GM18951 (cell line): ENCODE measurements at regions not wholly inside any gene's neighbourhood (a gene's known extent, or its start where the extent isn't known, plus 50 kb on each side); places are given as distances from the start of the nearest gene placed in this dataset.

Source experiments
- POLR2A ChIP-seq: IDR thresholded peaks from 4 replicates; pipeline ENCODE4 v1.6.1; 2011; ENCODE audit warnings: mild to moderate bottlenecking; ENCODE audit not compliant: insufficient read length, insufficient read depth; ENCODE audit errors: extremely low read depth
- in situ Hi-C: fragments of 300-500 bp; cut with MboI; formaldehyde crosslinking; loops from one replicate; pipeline ENCODE4 v1.12.0; 2022; ENCODE audit warnings: low sequenced_read_pairs, mixed read lengths, inconsistent platforms; ENCODE audit not compliant: unreplicated experiment

- in situ Hi-C loops = no loop called here
Measured at GRCh38 chr2:192250961-192251360, 56.2 kb upstream of the TMEFF2 start.

GRCh38 chr2:192247456-192247855, 52.7 kb upstream of the TMEFF2 start:
- no peak for TF ChIP-seq POLR2A

More at GRCh38 chr2:192250961-192251360, 56.2 kb upstream of the TMEFF2 start:
- no peak for TF ChIP-seq POLR2A

DNA sequence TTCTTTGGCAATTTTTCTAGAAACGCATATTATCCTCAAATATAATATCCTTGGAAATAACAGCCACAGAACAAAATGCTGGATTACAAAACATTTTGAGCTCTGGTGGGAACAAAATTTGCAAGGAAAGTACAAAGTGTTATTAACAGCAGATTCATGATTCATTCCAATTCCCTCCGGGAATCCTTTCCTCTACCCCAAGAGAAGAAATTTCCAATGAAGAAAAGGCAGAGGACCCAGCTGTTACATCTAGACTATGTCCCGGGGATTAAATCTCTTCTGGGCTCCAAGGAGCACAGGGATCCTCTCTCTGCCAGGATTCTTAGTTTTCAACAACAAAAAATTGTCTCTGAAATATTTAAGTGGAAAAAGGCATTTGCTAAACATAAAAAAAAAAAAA, 51.6 kb upstream of the TMEFF2 start:
- no peak for TF ChIP-seq POLR2A
- in situ Hi-C loops = no loop called here

More at GRCh38 chr2:192247456-192247855, 52.7 kb upstream of the TMEFF2 start:
- in situ Hi-C loops = no loop called here

DNA sequence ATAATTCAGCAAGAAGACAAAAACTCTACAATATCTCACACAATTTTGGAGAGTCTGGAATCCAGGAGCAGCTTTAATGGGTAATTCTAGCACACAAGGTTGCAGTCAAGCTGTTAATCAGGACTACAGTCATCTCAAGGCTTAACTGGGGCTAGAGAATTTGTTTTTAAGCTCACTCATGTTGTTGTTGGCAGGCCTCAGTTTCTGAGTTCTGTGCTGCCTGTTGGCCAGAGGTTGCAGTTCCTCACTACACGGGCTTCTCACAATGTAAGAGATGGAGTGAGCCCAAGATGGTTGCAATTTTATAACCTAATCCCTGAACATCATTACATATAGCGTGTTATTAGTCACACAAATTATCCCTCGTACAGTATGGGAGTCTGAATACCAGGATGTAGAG, 50.6 kb upstream of the TMEFF2 start:
- in situ Hi-C loops = no loop called here
- no peak for TF ChIP-seq POLR2A
